BJ (cell line): ENCODE measurements at regions not wholly inside any gene's neighbourhood (a gene's known extent, or its start where the extent isn't known, plus 50 kb on each side); places are given as distances from the start of the nearest gene placed in this dataset.

ENCODE experiments used
- CTCF ChIA-PET: fragments of 350-600 bp; formaldehyde crosslinking; extraction: SDS; loops from one replicate; lab custom pipeline; 2021; ENCODE audit warnings: antibody characterized with exemption, inconsistent platforms; lab: Yijun Ruan, JAX
- POLR2A ChIA-PET: fragments of 300-600 bp; sonication (Branson Sonifier 250); formaldehyde crosslinking; extraction: SDS; loops from one replicate; lab custom pipeline; 2021; ENCODE audit warnings: antibody characterized with exemption; lab: Charles Lee
- DNase-seq: peaks from one replicate; pipeline ENCODE4 v3.0.0-alpha.2; 2011; ENCODE audit warnings: low read depth
- H3K27me3 ChIP-seq: 2 replicates; pipeline ENCODE4 v1.6.0; 2011; ENCODE audit warnings: low read length; ENCODE audit not compliant: control insufficient read depth, insufficient read depth
- H3K36me3 ChIP-seq: 2 replicates; pipeline ENCODE4 v1.5.1; 2011; ENCODE audit warnings: low read length; ENCODE audit not compliant: control insufficient read depth, insufficient read depth
- H3K4me3 ChIP-seq: 2 replicates; pipeline ENCODE4 v1.5.1; 2011; ENCODE audit warnings: low read depth, mild to moderate bottlenecking, control low read depth, low read length
- CTCF ChIP-seq: IDR thresholded peaks from 2 replicates; pipeline ENCODE4 v1.5.1; 2011; ENCODE audit warnings: low read depth, mild to moderate bottlenecking, control low read depth, inconsistent platforms, low read length, moderate library complexity; ENCODE audit not compliant: insufficient read depth

GRCh38 chr2:187873132-187873531, 318.9 kb upstream of the TFPI start:
- H3K4me3 ChIP-seq, result no peak overlapping the region
- POLR2A ChIA-PET, result no interaction called here
- TF ChIP-seq CTCF, result no peak
- CTCF ChIA-PET, result interaction anchor here (0.6 kb wide), 1 partner anchor 13 kb away, joined by 3 read pairs; no protein-coding TSS in a partner anchor
- no peak for DNase-seq
- no peaks in the 10 kb centered on the region for H3K36me3 ChIP-seq
- no peaks in the 10 kb centered on the region; the same call in 1 of the 2 replicates for H3K27me3 ChIP-seq

- CTCF ChIA-PET, result interaction anchor here (0.5 kb wide), 1 partner anchor 29 kb away, joined by 5 read pairs; no protein-coding TSS in a partner anchor
- no peaks in the 10 kb centered on the region for H3K27me3 ChIP-seq
- H3K36me3 ChIP-seq, result no peaks in the 10 kb centered on the region
- DNase-seq, result no peak
- POLR2A ChIA-PET, result no interaction called here
- TF ChIP-seq CTCF, result no peak
- no peak overlapping the region for H3K4me3 ChIP-seq
Measured at GRCh38 chr2:187874786-187875185, 320.6 kb upstream of the TFPI start.

- CTCF ChIA-PET, result interaction anchor here (0.6 to 0.7 kb wide), 2 partner anchors 9 to 494 kb away, joined by 3 read pairs; no protein-coding TSS in a partner anchor
- H3K27me3 ChIP-seq, result no peaks in the 10 kb centered on the region
- H3K36me3 ChIP-seq, result no peaks in the 10 kb centered on the region
- H3K4me3 ChIP-seq, result no peak overlapping the region
- no peak for TF ChIP-seq CTCF
- POLR2A ChIA-PET, result no interaction called here
- DNase-seq, result no peak
Measured at GRCh38 chr2:187875261-187876141, 321.3 kb upstream of the TFPI start.

GRCh38 chr2:187876554-187876953, 322.3 kb upstream of the TFPI start:
- H3K27me3 ChIP-seq, result no peaks in the 10 kb centered on the region
- POLR2A ChIA-PET, result no interaction called here
- no peak for DNase-seq
- no peak for TF ChIP-seq CTCF
- no peak overlapping the region for H3K4me3 ChIP-seq
- no peaks in the 10 kb centered on the region for H3K36me3 ChIP-seq
- CTCF ChIA-PET, result no interaction called here

- no peak for TF ChIP-seq CTCF
- H3K27me3 ChIP-seq, result no peaks in the 10 kb centered on the region
- no peak for DNase-seq
- H3K4me3 ChIP-seq, result no peak overlapping the region
- no peaks in the 10 kb centered on the region for H3K36me3 ChIP-seq
- POLR2A ChIA-PET, result no interaction called here
- CTCF ChIA-PET, result no interaction called here
Measured at GRCh38 chr2:187877391-187877790, 323.2 kb upstream of the TFPI start.
